CD14-positive monocyte (primary cell): ENCODE measurements at regions not wholly inside any gene's neighbourhood (a gene's known extent, or its start where the extent isn't known, plus 50 kb on each side); places are given as distances from the start of the nearest gene placed in this dataset.

Source experiments
- DNase-seq, 3 donors: peaks; one replicate each; pipeline ENCODE4 v3.0.0-alpha.2; 2011 to 2022
- H2AFZ ChIP-seq: 2 replicates; pipeline ENCODE4 v1.6.0; 2012; ENCODE audit warnings: mild to moderate bottlenecking, low read depth, low read length, inconsistent platforms; ENCODE audit not compliant: insufficient read depth, poor library complexity, severe bottlenecking
- H3K27ac ChIP-seq, 2 donors: 1 replicate in 1 of 2; 2 replicates in 1 of 2; pipeline ENCODE4 v1.5.1; 2012 to 2013; ENCODE audit warnings: low read length in 2 of 2, control low read depth in 1 of 2, inconsistent platforms in 1 of 2, low read depth in 1 of 2, mild to moderate bottlenecking in 1 of 2
- H3K27me3 ChIP-seq, 2 donors: one replicate each; pipeline versions ENCODE4 v1.6.0 to v1.6.1; 2011 to 2013; ENCODE audit warnings: low read length in 2 of 2; ENCODE audit not compliant: control insufficient read depth in 2 of 2, insufficient read depth in 2 of 2
- H3K36me3 ChIP-seq, 2 donors: replicated peaks in 1 of 2; 1 replicate in 1 of 2; 2 replicates in 1 of 2; pipeline versions ENCODE4 v1.5.1 to v1.6.1; 2012 to 2013; ENCODE audit warnings: low read length in 2 of 2, control low read depth in 1 of 2, inconsistent platforms in 1 of 2, mild to moderate bottlenecking in 1 of 2; ENCODE audit not compliant: insufficient read depth in 2 of 2, control insufficient read depth in 1 of 2
- H3K4me1 ChIP-seq, 2 donors: 1 replicate in 1 of 2; 2 replicates in 1 of 2; pipeline versions ENCODE4 v1.5.1 to v1.6.1; 2012 to 2013; ENCODE audit warnings: low read length in 2 of 2, control low read depth in 1 of 2, inconsistent platforms in 1 of 2, mild to moderate bottlenecking in 1 of 2, moderate library complexity in 1 of 2; ENCODE audit not compliant: insufficient read depth in 2 of 2, control insufficient read depth in 1 of 2
- H3K4me2 ChIP-seq: replicated peaks from 2 replicates; pipeline ENCODE3; 2012; ENCODE audit warnings: low read length, moderate library complexity, mild to moderate bottlenecking; ENCODE audit not compliant: poor library complexity, severe bottlenecking; ENCODE audit errors: extremely low read depth
- H3K4me3 ChIP-seq, 3 experiments: fragments of 200-600 bp in 1 of 3; sonication (generic) in 1 of 3; replicated peaks in 1 of 3; 1 replicate in 2 of 3; 2 replicates in 1 of 3; pipeline ENCODE4 v1.5.1; 2011 to 2013; ENCODE audit warnings: low read length in 3 of 3, mild to moderate bottlenecking in 3 of 3, control low read depth in 2 of 3, low read depth in 2 of 3, inconsistent platforms in 1 of 3, moderate library complexity in 1 of 3
- H3K79me2 ChIP-seq: 2 replicates; pipeline ENCODE4 v1.6.0; 2012; ENCODE audit warnings: mild to moderate bottlenecking, control low read depth, inconsistent platforms, low read length, moderate library complexity; ENCODE audit not compliant: insufficient read depth
- H3K9ac ChIP-seq: 2 replicates; pipeline ENCODE4 v1.6.0; 2017; ENCODE audit warnings: low read length, mild to moderate bottlenecking; ENCODE audit not compliant: insufficient read depth, poor library complexity, severe bottlenecking
- H3K9me3 ChIP-seq, 2 donors: replicated peaks in 1 of 2; 1 replicate in 1 of 2; 2 replicates in 1 of 2; pipeline versions ENCODE4 v1.5.1 to v1.6.1; 2012 to 2013; ENCODE audit warnings: low read length in 2 of 2, control low read depth in 1 of 2; ENCODE audit not compliant: control insufficient read depth in 1 of 2, insufficient read depth in 1 of 2
- H4K20me1 ChIP-seq: 2 replicates; pipeline ENCODE4 v1.6.0; 2012; ENCODE audit warnings: mild to moderate bottlenecking, low read length, control low read depth, moderate library complexity; ENCODE audit not compliant: insufficient read depth
- H3K27ac Mint-ChIP-seq, 7 donors: one replicate each; pipeline ENCODE4 v1.8.0; 2020; ENCODE audit warnings: mild to moderate bottlenecking in 7 of 7, mixed read lengths in 7 of 7, moderate library complexity in 6 of 7, inconsistent platforms in 2 of 7
- H3K27me3 Mint-ChIP-seq, 3 donors: one replicate each; pipeline ENCODE4 v1.8.0; 2021 to 2022; ENCODE audit warnings: low read depth in 3 of 3, mild to moderate bottlenecking in 3 of 3, mixed read lengths in 3 of 3, moderate library complexity in 3 of 3, inconsistent platforms in 1 of 3
- H3K36me3 Mint-ChIP-seq, 2 donors: one replicate each; pipeline ENCODE4 v1.8.0; 2020; ENCODE audit warnings: mixed read lengths in 2 of 2, inconsistent platforms in 1 of 2, mild to moderate bottlenecking in 1 of 2
- H3K4me1 Mint-ChIP-seq: one replicate; pipeline ENCODE4 v1.8.0; 2020; ENCODE audit warnings: mild to moderate bottlenecking, mixed read lengths
- H3K4me3 Mint-ChIP-seq, 2 donors: one replicate each; pipeline ENCODE4 v1.8.0; 2020; ENCODE audit warnings: mild to moderate bottlenecking in 2 of 2, mixed read lengths in 2 of 2, moderate library complexity in 1 of 2
- H3K9me3 Mint-ChIP-seq, 7 donors: one replicate each; pipeline ENCODE4 v1.8.0; 2020 to 2022; ENCODE audit warnings: mixed read lengths in 7 of 7, mild to moderate bottlenecking in 6 of 7, moderate library complexity in 6 of 7, inconsistent platforms in 2 of 7
- WGBS: methylation state at CpG from one replicate; pipeline ENCODE4 v1.1.5; 2013; ENCODE audit warnings: missing lambda C conversion rate; ENCODE audit not compliant: insufficient coverage; 5-methylcytosine and 5-hydroxymethylcytosine counted together
- intact Hi-C, 2 donors: fragments of 100-400 bp; cut with micrococcal nuclease; formaldehyde crosslinking; loops; one replicate each; pipeline versions ENCODE4 v1.15.0 to v1.15.1; 2023
- TF ChIP-seq, protein P1 (sequence below): fragments of 200-600 bp; IDR thresholded peaks from one replicate; pipeline ENCODE4 v1.8.0; 2022; ENCODE audit warnings: antibody characterized with exemption, mild to moderate bottlenecking

DNA sequence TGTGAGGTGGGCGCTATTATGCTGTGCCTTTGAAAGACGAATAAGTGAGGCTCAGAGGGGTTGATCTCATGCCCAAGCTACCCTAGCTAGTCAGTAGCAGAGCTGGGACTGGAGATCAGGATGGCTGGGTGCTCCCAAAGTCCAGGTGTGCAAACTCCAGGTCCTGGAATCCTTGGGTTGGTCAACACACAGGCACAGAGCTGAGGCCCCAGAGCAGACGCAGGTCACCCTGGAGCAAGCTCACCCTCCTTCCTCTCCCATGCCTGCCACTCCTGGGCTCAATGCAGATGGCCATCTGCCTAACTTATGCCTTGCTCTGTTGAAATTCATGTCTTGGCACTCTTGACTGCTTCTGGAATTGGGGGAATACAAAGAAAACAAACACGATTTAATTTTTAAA, 587.2 kb downstream of the PTPRU start:
- Histone ChIP-seq H3K27me3 (peaks cover 0 to 6% of the 10 kb centered on the region in 2 donors), H3K4me1 (no peaks in the 10 kb centered on the region), H3K36me3 (no peaks in the 10 kb centered on the region), H2AFZ (no peak overlapping the region), H3K9me3 (peaks cover 0 to 3% of the 10 kb centered on the region in 2 donors), H3K4me3 (no peak overlapping the region), H4K20me1 (no peaks in the 10 kb centered on the region), H3K4me2 (no peak overlapping the region), H3K79me2 (no peaks in the 10 kb centered on the region), H3K9ac (no peak overlapping the region), H3K27ac (no peak overlapping the region)
- Mint-ChIP-seq H3K27me3 (peaks cover 3 to 17% (median 5%) of the 10 kb centered on the region in 3 donors), H3K9me3 (peaks cover 0 to 6% (median 0%) of the 10 kb centered on the region in 7 donors), H3K27ac (no peak overlapping the region), H3K36me3 (no peaks in the 10 kb centered on the region), H3K4me3 (no peak overlapping the region), H3K4me1 (no peaks in the 10 kb centered on the region)
- intact Hi-C loops: no loop called here
- 88% methylated on average over 3 of the region's 4 CpGs for WGBS
- TF ChIP-seq, protein P1, sequence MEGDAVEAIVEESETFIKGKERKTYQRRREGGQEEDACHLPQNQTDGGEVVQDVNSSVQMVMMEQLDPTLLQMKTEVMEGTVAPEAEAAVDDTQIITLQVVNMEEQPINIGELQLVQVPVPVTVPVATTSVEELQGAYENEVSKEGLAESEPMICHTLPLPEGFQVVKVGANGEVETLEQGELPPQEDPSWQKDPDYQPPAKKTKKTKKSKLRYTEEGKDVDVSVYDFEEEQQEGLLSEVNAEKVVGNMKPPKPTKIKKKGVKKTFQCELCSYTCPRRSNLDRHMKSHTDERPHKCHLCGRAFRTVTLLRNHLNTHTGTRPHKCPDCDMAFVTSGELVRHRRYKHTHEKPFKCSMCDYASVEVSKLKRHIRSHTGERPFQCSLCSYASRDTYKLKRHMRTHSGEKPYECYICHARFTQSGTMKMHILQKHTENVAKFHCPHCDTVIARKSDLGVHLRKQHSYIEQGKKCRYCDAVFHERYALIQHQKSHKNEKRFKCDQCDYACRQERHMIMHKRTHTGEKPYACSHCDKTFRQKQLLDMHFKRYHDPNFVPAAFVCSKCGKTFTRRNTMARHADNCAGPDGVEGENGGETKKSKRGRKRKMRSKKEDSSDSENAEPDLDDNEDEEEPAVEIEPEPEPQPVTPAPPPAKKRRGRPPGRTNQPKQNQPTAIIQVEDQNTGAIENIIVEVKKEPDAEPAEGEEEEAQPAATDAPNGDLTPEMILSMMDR: no peak
- DNase-seq: no peak

DNA sequence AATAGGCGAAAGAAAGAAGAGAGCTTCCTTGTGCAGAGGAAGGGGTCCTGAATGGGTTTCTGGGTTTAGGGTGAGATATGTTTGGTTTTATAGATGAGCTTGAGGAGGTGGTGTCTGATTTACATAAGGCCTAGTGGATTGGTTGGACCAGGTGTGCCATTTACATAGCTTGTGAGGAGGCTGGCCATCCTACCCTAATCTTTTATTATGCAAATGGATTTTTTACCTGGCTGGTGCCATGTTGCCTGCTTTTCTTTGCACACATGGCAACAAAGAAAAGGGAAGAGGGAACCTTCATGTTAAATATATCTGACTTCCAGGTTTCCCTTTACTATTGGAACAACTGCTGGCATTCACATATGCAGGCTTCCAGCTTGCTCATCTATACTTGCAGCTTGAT, 585.3 kb downstream of the PTPRU start:
- no peak for DNase-seq
- intact Hi-C loops: no loop called here
- H3K4me1 Mint-ChIP-seq: no peaks in the 10 kb centered on the region
- Histone ChIP-seq H4K20me1 (no peaks in the 10 kb centered on the region), H3K4me2 (no peak overlapping the region), H3K27me3 (peaks cover 6 to 8% of the 10 kb centered on the region in 2 donors), H3K79me2 (no peaks in the 10 kb centered on the region), H3K9me3 (peaks cover 0 to 3% of the 10 kb centered on the region in 2 donors), H3K9ac (no peak overlapping the region), H3K27ac (no peak overlapping the region), H3K4me1 (no peaks in the 10 kb centered on the region), H3K4me3 (no peak overlapping the region), H2AFZ (no peak overlapping the region), H3K36me3 (no peaks in the 10 kb centered on the region)
- peaks cover 0 to 6% (median 0%) of the 10 kb centered on the region in 7 donors for H3K9me3 Mint-ChIP-seq
- TF ChIP-seq, protein P1: no peak
- no peak overlapping the region for H3K4me3 Mint-ChIP-seq
- no peaks in the 10 kb centered on the region for H3K36me3 Mint-ChIP-seq
- peaks cover 5 to 34% (median 9%) of the 10 kb centered on the region in 3 donors for H3K27me3 Mint-ChIP-seq
- 100% methylated on average over 1 of the region's 1 CpG for WGBS
- H3K27ac Mint-ChIP-seq: no peak overlapping the region
